ENCODE measurements at regions not wholly inside any gene's neighbourhood (a gene's known extent, or its start where the extent isn't known, plus 50 kb on each side); places are given as distances from the start of the nearest gene placed in this dataset.

GRCh38 chr14:65310568-65310967 lies 102.0 kb upstream of the FUT8 start:
- POLR2A ChIA-PET (ENCODE audit: unreplicated experiment): no interaction called here
- no peak overlapping the region for H4K5ac ChIP-seq (ENCODE audit: low read depth, low read length)
- intact Hi-C loops (cut with micrococcal nuclease): loop anchor here (10.0 kb wide), 1 partner anchor 1976 kb away; no protein-coding TSS in a partner anchor
- no peak overlapping the region for H4K8ac ChIP-seq (ENCODE audit: low read depth in 2 of 2, low read length in 2 of 2)
- H3K56ac ChIP-seq (ENCODE audit: extremely low read depth, insufficient read depth, low read length): no peak overlapping the region
- no peak overlapping the region for H3K23ac ChIP-seq (ENCODE audit: low read depth, low read length)
- no peaks in the 10 kb centered on the region for H3K4me1 ChIP-seq (ENCODE audit: control insufficient read depth, insufficient read depth, low read length)
- H3K27me3 ChIP-seq (ENCODE audit: control insufficient read depth, insufficient read depth, low read length): no peaks in the 10 kb centered on the region
- no TSS peak for BruUV-seq (replicated peaks)
- no peak overlapping the region for H2BK20ac ChIP-seq (ENCODE audit: low read depth, low read length)
- no peak overlapping the region for H2AK9ac ChIP-seq (replicated peaks; ENCODE audit: low read depth, low read length, poor library complexity)
- no peaks in the 10 kb centered on the region for H3K9me3 ChIP-seq (ENCODE audit: control insufficient read depth, insufficient read depth, low read length)
- H4K91ac ChIP-seq (ENCODE audit: insufficient read depth, low read depth, low read length): no peak overlapping the region
- no peaks in the 10 kb centered on the region for H4K20me1 ChIP-seq (ENCODE audit: insufficient read depth, low read length)
- in situ Hi-C loops (cut with MboI; ENCODE audit: low sequenced_read_pairs): no loop called here
- H3K4me2 ChIP-seq (ENCODE audit: low read depth, low read length): no peak overlapping the region
- H2BK15ac ChIP-seq (ENCODE audit: low read depth, low read length): no peak overlapping the region
- no peak overlapping the region for H2AFZ ChIP-seq (replicated peaks; ENCODE audit: low read length, poor library complexity)
- no peak overlapping the region for H2AK5ac ChIP-seq (ENCODE audit: low read depth, low read length)
- no peak overlapping the region for H2BK5ac ChIP-seq (ENCODE audit: low read depth, low read length, poor library complexity, severe bottlenecking)
- no peak for TF ChIP-seq CEBPB (IDR thresholded peaks at IDR 0.05; ENCODE audit: low read depth, low read length)
- TF ChIP-seq MAFK (IDR thresholded peaks at IDR 0.05; ENCODE audit: low read depth, low read length): no peak
- TF ChIP-seq MXI1 (IDR thresholded peaks at IDR 0.05; ENCODE audit: borderline replicate concordance, low read depth, low read length): no peak
- no peak overlapping the region for H3K4ac ChIP-seq (ENCODE audit: low read depth, low read length)
- H3K9me1 ChIP-seq (ENCODE audit: insufficient read depth, low read length): no peaks in the 10 kb centered on the region
- no peak overlapping the region for H3K9ac ChIP-seq (ENCODE audit: low read depth, low read length)
- no peaks in the 10 kb centered on the region for H3K36me3 ChIP-seq (ENCODE audit: control insufficient read depth, insufficient read depth, low read length)
- H3K79me1 ChIP-seq (ENCODE audit: low read depth in 1 of 2, low read length in 2 of 2): no peaks in the 10 kb centered on the region
- no peak overlapping the region for H3K4me3 ChIP-seq (ENCODE audit: insufficient read depth, low read depth, low read length)
- no peak overlapping the region for H3K18ac ChIP-seq (ENCODE audit: low read depth, low read length)
- no peak for DNase-seq
- no CpG with 5 or more reads among the region's 2 CpGs for WGBS, 2 experiments (ENCODE audit: extremely low coverage in 2 of 2, insufficient read length in 1 of 2)
- H3K27ac ChIP-seq (ENCODE audit: insufficient read depth, low read length): no peak overlapping the region
- CTCF ChIA-PET: interaction anchor here (0.6 kb wide), 1 partner anchor 542 kb away, joined by 5 read pairs; no protein-coding TSS in a partner anchor
- dilution Hi-C loops (cut with HindIII; ENCODE audit: low sequenced_read_pairs, unreplicated experiment): no loop called here
- no peak for ATAC-seq (ENCODE audit: low read depth)
- H3K14ac ChIP-seq (replicated peaks; ENCODE audit: low read depth, low read length): no peak overlapping the region
- H2BK120ac ChIP-seq (ENCODE audit: low read depth, low read length): no peak overlapping the region

Measured in IMR-90 (cell line).